B cell (primary cell): ENCODE measurements at regions not wholly inside any gene's neighbourhood (a gene's known extent, or its start where the extent isn't known, plus 50 kb on each side); places are given as distances from the start of the nearest gene placed in this dataset.

ENCODE experiments used
- ATAC-seq: fragments of 200-7000 bp; cut with Tn5 transposase; one replicate; pipeline ENCODE4 v1.10.0; 2021; ENCODE audit warnings: low read depth, mild to moderate bottlenecking, moderate number of reproducible peaks, moderate library complexity
- CTCF ChIA-PET: fragments of 350-600 bp; sonication (Branson Sonifier 250); formaldehyde crosslinking; loops from one replicate; lab custom pipeline; 2021; ENCODE audit warnings: antibody characterized with exemption, inconsistent platforms; lab: Charles Lee
- POLR2A ChIA-PET: fragments of 350-600 bp; sonication (Branson Sonifier 250); formaldehyde crosslinking; loops from one replicate; lab custom pipeline; 2021; ENCODE audit warnings: antibody characterized with exemption; lab: Charles Lee
- DNase-seq: peaks from one replicate; pipeline ENCODE4 v3.0.0; 2013
- H2AFZ ChIP-seq: 2 replicates; pipeline ENCODE4 v1.6.1; 2012; ENCODE audit warnings: mild to moderate bottlenecking, low read depth, low read length; ENCODE audit not compliant: insufficient read depth, poor library complexity, severe bottlenecking
- H3K27ac ChIP-seq, 2 donors: 1 replicate in 1 of 2; 2 replicates in 1 of 2; pipeline ENCODE4 v1.5.1; 2012 to 2013; ENCODE audit warnings: low read length in 2 of 2, mild to moderate bottlenecking in 2 of 2, moderate library complexity in 1 of 2
- H3K27me3 ChIP-seq, 4 experiments: fragments of 200-600 bp in 1 of 4; sonication (generic) in 1 of 4; replicated peaks in 1 of 4; 1 replicate in 2 of 4; 2 replicates in 2 of 4; pipeline versions ENCODE4 v1.6.1 to v1.7.0; 2013 to 2016; ENCODE audit warnings: low read length in 3 of 4, mild to moderate bottlenecking in 2 of 4, mixed read lengths in 1 of 4, moderate library complexity in 1 of 4; ENCODE audit not compliant: insufficient read depth in 4 of 4, control insufficient read depth in 3 of 4; ENCODE audit errors: control extremely low read depth in 1 of 4
- H3K36me3 ChIP-seq, 2 experiments: replicated peaks in 1 of 2; 1 replicate in 1 of 2; 2 replicates in 1 of 2; pipeline versions ENCODE4 v1.6.1 to v1.7.1; 2013; ENCODE audit warnings: low read length in 1 of 2; ENCODE audit not compliant: insufficient read depth in 2 of 2, control insufficient read depth in 1 of 2; ENCODE audit errors: control extremely low read depth in 1 of 2, extremely low read depth in 1 of 2
- H3K4me1 ChIP-seq, 2 donors: fragments of 200-600 bp in 1 of 2; sonication (generic) in 1 of 2; 1 replicate in 1 of 2; 2 replicates in 1 of 2; pipeline versions ENCODE4 v1.5.1 to v1.6.1; 2013 to 2017; ENCODE audit warnings: low read length in 2 of 2; ENCODE audit not compliant: control insufficient read depth in 2 of 2, insufficient read depth in 2 of 2
- H3K4me2 ChIP-seq: replicated peaks from 2 replicates; pipeline ENCODE3; 2012; ENCODE audit warnings: mild to moderate bottlenecking, low read depth, low read length; ENCODE audit not compliant: poor library complexity, severe bottlenecking
- H3K4me3 ChIP-seq, 5 experiments: fragments of 200-600 bp in 1 of 5; sonication (generic) in 1 of 5; 1 replicate in 3 of 5; 2 replicates in 2 of 5; pipeline versions ENCODE4 v1.5.1 to v1.7.0; 2011 to 2016; ENCODE audit warnings: low read length in 4 of 5, mild to moderate bottlenecking in 4 of 5, low read depth in 2 of 5, control low read depth in 1 of 5, moderate library complexity in 1 of 5; ENCODE audit not compliant: insufficient read depth in 1 of 5; ENCODE audit errors: control extremely low read depth in 1 of 5, extremely low read depth in 1 of 5
- H3K79me2 ChIP-seq: fragments of 200-600 bp; sonication (generic); one replicate; pipeline ENCODE4 v1.6.0; 2016; ENCODE audit warnings: low read length; ENCODE audit not compliant: control insufficient read depth, insufficient read depth
- H3K9ac ChIP-seq: fragments of 200-600 bp; sonication (generic); 2 replicates; pipeline ENCODE4 v1.6.1; 2017; ENCODE audit warnings: mild to moderate bottlenecking, low read length, moderate library complexity
- H3K9me3 ChIP-seq, 3 donors: one replicate each; pipeline versions ENCODE4 v1.6.1 to v1.7.1; 2013; ENCODE audit warnings: low read length in 2 of 3; ENCODE audit not compliant: control insufficient read depth in 2 of 3, insufficient read depth in 1 of 3; ENCODE audit errors: control extremely low read depth in 1 of 3
- H4K20me1 ChIP-seq: 2 replicates; pipeline ENCODE4 v1.6.0; 2012; ENCODE audit warnings: mild to moderate bottlenecking, low read length; ENCODE audit not compliant: insufficient read depth, control insufficient read depth, poor library complexity, severe bottlenecking
- H3K27ac Mint-ChIP-seq: one replicate; pipeline ENCODE4 v1.8.0; 2021; ENCODE audit warnings: mixed read lengths
- H3K27me3 Mint-ChIP-seq: one replicate; pipeline ENCODE4 v1.8.0; 2021; ENCODE audit warnings: mixed read lengths
- H3K4me1 Mint-ChIP-seq: one replicate; pipeline ENCODE4 v1.8.0; 2021; ENCODE audit warnings: mixed read lengths
- H3K4me3 Mint-ChIP-seq: one replicate; pipeline ENCODE4 v1.8.0; 2021; ENCODE audit warnings: mixed read lengths
- H3K9me3 Mint-ChIP-seq: one replicate; pipeline ENCODE4 v1.8.0; 2022; ENCODE audit warnings: mixed read lengths; ENCODE audit not compliant: insufficient read depth
- CTCF ChIP-seq: fragments of 200-600 bp; IDR thresholded peaks from one replicate; pipeline ENCODE4 v1.8.0; 2022; ENCODE audit warnings: antibody characterized with exemption, mild to moderate bottlenecking
- EZH2 ChIP-seq: IDR thresholded peaks from 2 replicates; pipeline ENCODE4 v1.6.1; 2012; ENCODE audit warnings: borderline replicate concordance, low read depth, mild to moderate bottlenecking, moderate library complexity, low read length; ENCODE audit not compliant: insufficient read depth, poor library complexity, severe bottlenecking
- WGBS: methylation state at CpG from one replicate; pipeline ENCODE4 v1.1.5; 2013; ENCODE audit warnings: missing lambda C conversion rate; ENCODE audit not compliant: insufficient coverage; 5-methylcytosine and 5-hydroxymethylcytosine counted together
- intact Hi-C: fragments of 100-400 bp; cut with micrococcal nuclease; formaldehyde crosslinking; loops from one replicate; pipeline ENCODE4 v1.10.0; 2022

- Mint-ChIP-seq H3K9me3 (no peaks in the 10 kb centered on the region), H3K4me3 (no peak overlapping the region), H3K4me1 (no peaks in the 10 kb centered on the region), H3K27me3 (no peaks in the 10 kb centered on the region), H3K27ac (no peak overlapping the region)
- Histone ChIP-seq H3K9ac (no peak overlapping the region), H3K27me3 (no peaks in the 10 kb centered on the region), H3K4me3 (no peak overlapping the region), H3K36me3 (no peaks in the 10 kb centered on the region), H3K4me2 (no peak overlapping the region), H3K79me2 (no peaks in the 10 kb centered on the region), H3K27ac (no peak overlapping the region), H3K4me1 (no peaks in the 10 kb centered on the region), H3K9me3 (peaks cover 0 to 3% (median 0%) of the 10 kb centered on the region in 3 donors), H2AFZ (no peak overlapping the region), H4K20me1 (no peaks in the 10 kb centered on the region)
- ChIA-PET CTCF (no interaction called here), POLR2A (no interaction called here)
- no CpG with 5 or more reads among the region's 2 CpGs for WGBS
- TF ChIP-seq EZH2 (no peak), CTCF (no peak)
- ATAC-seq = no peak
- intact Hi-C loops = no loop called here
- no peak for DNase-seq
Measured at GRCh38 chr5:174575043-174575442, 149.3 kb upstream of the MSX2 start.

- no peak overlapping the region for H3K27ac Mint-ChIP-seq
- intact Hi-C loops = no loop called here
- Histone ChIP-seq H3K4me1 (no peaks in the 10 kb centered on the region), H3K9me3 (peaks cover 0 to 2% (median 0%) of the 10 kb centered on the region in 3 donors), H3K4me3 (no peak overlapping the region), H3K27me3 (no peaks in the 10 kb centered on the region), H4K20me1 (no peaks in the 10 kb centered on the region), H3K36me3 (no peaks in the 10 kb centered on the region), H3K4me2 (no peak overlapping the region), H3K27ac (no peak overlapping the region), H2AFZ (no peak overlapping the region), H3K79me2 (no peaks in the 10 kb centered on the region), H3K9ac (no peak overlapping the region)
- H3K27me3 Mint-ChIP-seq = no peaks in the 10 kb centered on the region
- DNase-seq (no peak), ATAC-seq (no peak)
- ChIA-PET CTCF (no interaction called here), POLR2A (no interaction called here)
- H3K4me3 Mint-ChIP-seq = no peak overlapping the region
- no peaks in the 10 kb centered on the region for H3K9me3 Mint-ChIP-seq
- TF ChIP-seq EZH2 = no peak
- TF ChIP-seq CTCF = no peak
- no peaks in the 10 kb centered on the region for H3K4me1 Mint-ChIP-seq
- 90% methylated on average over 4 of the region's 6 CpGs for WGBS
Measured at GRCh38 chr5:174576042-174576441, 148.3 kb upstream of the MSX2 start.
